H1 (cell line): ENCODE measurements at regions not wholly inside any gene's neighbourhood (a gene's known extent, or its start where the extent isn't known, plus 50 kb on each side); places are given as distances from the start of the nearest gene placed in this dataset.

Source experiments
- CTBP2 ChIP-seq: IDR thresholded peaks from 2 replicates; pipeline ENCODE4 v1.7.0; 2011; ENCODE audit warnings: borderline replicate concordance, mild to moderate bottlenecking, moderate library complexity, mixed read lengths, low read length; ENCODE audit not compliant: insufficient read depth, insufficient read length
- JUND ChIP-seq: IDR thresholded peaks from 2 replicates; pipeline ENCODE4 v1.6.1; 2011; ENCODE audit warnings: mild to moderate bottlenecking, improper control_type of control experiment, low read length
- SAP30 ChIP-seq: fragments of 300-600 bp; sonication (generic); IDR thresholded peaks from 2 replicates; pipeline ENCODE4 v1.7.1; 2012; ENCODE audit warnings: low read length, moderate library complexity, mild to moderate bottlenecking, inconsistent platforms; ENCODE audit not compliant: insufficient read depth, insufficient replicate concordance

DNA sequence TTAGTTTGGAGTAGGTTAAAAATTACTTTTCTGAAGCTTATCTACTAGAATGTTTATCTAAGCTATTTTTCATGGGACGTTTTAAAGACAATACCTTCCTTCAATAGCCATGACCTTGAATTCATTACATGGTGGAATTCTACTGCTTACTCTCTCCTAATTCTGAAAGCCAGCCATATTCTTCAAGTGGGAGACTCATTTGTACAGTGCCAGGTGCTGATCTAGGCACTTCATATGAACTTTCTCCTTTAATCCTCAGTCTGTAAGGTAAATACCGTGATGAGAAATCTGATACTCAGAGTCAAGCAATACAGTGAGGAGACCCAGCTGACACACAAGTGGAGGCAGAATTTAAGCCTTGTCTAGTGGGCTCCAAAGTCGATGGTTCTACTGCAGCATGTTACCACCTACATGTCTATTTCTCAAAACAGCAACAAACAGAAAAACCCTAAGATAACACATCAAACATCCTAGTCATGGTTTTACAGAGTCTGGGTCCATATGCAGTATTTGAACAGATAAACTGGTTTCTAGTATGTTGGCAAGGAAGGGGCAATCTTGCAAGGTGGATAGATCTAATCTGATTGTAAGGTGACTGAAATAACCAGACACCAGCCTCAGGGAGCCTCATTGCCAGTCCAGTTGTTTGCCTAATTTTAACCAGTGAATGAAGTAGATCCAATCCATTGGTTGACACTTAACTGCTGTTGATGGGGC is 243.7 kb downstream of the PIK3R1 start (continued):
- TF ChIP-seq SAP30: no peak
- TF ChIP-seq JUND: no peak
- TF ChIP-seq CTBP2: no peak
- TF ChIP-seq, all 59 proteins: peak for 0
